Neural progenitor cell (in vitro differentiated cells): ENCODE measurements at regions not wholly inside any gene's neighbourhood (a gene's known extent, or its start where the extent isn't known, plus 50 kb on each side); places are given as distances from the start of the nearest gene placed in this dataset.

ENCODE experiments used
- DNase-seq: peaks from one replicate; pipeline ENCODE4 v3.0.0-alpha.2; 2016; ENCODE audit warnings: low spot score
- H2AFZ ChIP-seq: fragments of 200-600 bp; sonication (generic); replicated peaks from 2 replicates; pipeline ENCODE4 v1.6.1; 2016; ENCODE audit warnings: antibody characterized with exemption
- H3F3A ChIP-seq: fragments of 200-600 bp; sonication (generic); 2 replicates; pipeline ENCODE4 v1.6.1; 2016; ENCODE audit warnings: antibody characterized with exemption, low read depth
- H3K27ac ChIP-seq: fragments of 200-600 bp; sonication (generic); 2 replicates; pipeline ENCODE4 v1.5.1; 2016; ENCODE audit warnings: mild to moderate bottlenecking
- H3K27me3 ChIP-seq: fragments of 200-600 bp; sonication (generic); 2 replicates; pipeline ENCODE4 v1.6.1; 2016; ENCODE audit warnings: mild to moderate bottlenecking, moderate library complexity
- H3K36me3 ChIP-seq: fragments of 200-600 bp; sonication (generic); 2 replicates; pipeline ENCODE4 v1.5.1; 2016
- H3K4me1 ChIP-seq: fragments of 200-600 bp; sonication (generic); 2 replicates; pipeline ENCODE4 v1.6.1; 2016; ENCODE audit warnings: mixed run types
- H3K4me2 ChIP-seq: fragments of 200-600 bp; sonication (generic); 2 replicates; pipeline ENCODE4 v1.6.1; 2016
- H3K4me3 ChIP-seq: fragments of 200-600 bp; sonication (generic); 2 replicates; pipeline ENCODE4 v1.5.1; 2016
- H3K79me2 ChIP-seq: fragments of 200-600 bp; sonication (generic); 2 replicates; pipeline ENCODE4 v1.6.1; 2016; ENCODE audit warnings: low read depth
- H3K9ac ChIP-seq: fragments of 200-600 bp; sonication (generic); 2 replicates; pipeline ENCODE4 v1.6.1; 2016
- H3K9me3 ChIP-seq: fragments of 200-600 bp; sonication (generic); 2 replicates; pipeline ENCODE4 v1.5.1; 2016; ENCODE audit warnings: low read depth
- H4K20me1 ChIP-seq: fragments of 200-600 bp; sonication (generic); 2 replicates; pipeline ENCODE4 v1.6.1; 2016; ENCODE audit warnings: low read depth
- H3K27ac Mint-ChIP-seq: 3 replicates; pipeline ENCODE4 v1.8.0; 2021; ENCODE audit warnings: mixed read lengths
- H3K27me3 Mint-ChIP-seq: 2 replicates; pipeline ENCODE4 v1.8.0; 2022; ENCODE audit warnings: low read depth, mild to moderate bottlenecking, inconsistent platforms, moderate library complexity, mixed read lengths; ENCODE audit not compliant: insufficient read depth
- H3K36me3 Mint-ChIP-seq: 3 replicates; pipeline ENCODE4 v1.8.0; 2021; ENCODE audit warnings: mixed read lengths
- H3K4me1 Mint-ChIP-seq: 3 replicates; pipeline ENCODE4 v1.8.0; 2021; ENCODE audit warnings: mixed read lengths
- H3K4me3 Mint-ChIP-seq: 3 replicates; pipeline ENCODE4 v1.8.0; 2021; ENCODE audit warnings: mild to moderate bottlenecking, moderate library complexity, mixed read lengths
- H3K9me3 Mint-ChIP-seq: 3 replicates; pipeline ENCODE4 v1.8.0; 2020; ENCODE audit warnings: mixed read lengths
- EZH2 ChIP-seq: fragments of 200-600 bp; sonication (generic); IDR thresholded peaks from 2 replicates; pipeline ENCODE4 v1.6.1; 2017; ENCODE audit warnings: antibody characterized with exemption, mild to moderate bottlenecking, moderate library complexity
- EZH2phosphoT487 ChIP-seq: fragments of 200-600 bp; sonication (generic); IDR thresholded peaks from 2 replicates; pipeline ENCODE4 v1.6.1; 2017; ENCODE audit warnings: antibody characterized with exemption
- TF ChIP-seq, protein P1 (sequence below): fragments of 200-600 bp; sonication (generic); IDR thresholded peaks from 2 replicates; pipeline ENCODE4 v1.5.1; 2017; ENCODE audit warnings: antibody characterized with exemption, mild to moderate bottlenecking

DNA sequence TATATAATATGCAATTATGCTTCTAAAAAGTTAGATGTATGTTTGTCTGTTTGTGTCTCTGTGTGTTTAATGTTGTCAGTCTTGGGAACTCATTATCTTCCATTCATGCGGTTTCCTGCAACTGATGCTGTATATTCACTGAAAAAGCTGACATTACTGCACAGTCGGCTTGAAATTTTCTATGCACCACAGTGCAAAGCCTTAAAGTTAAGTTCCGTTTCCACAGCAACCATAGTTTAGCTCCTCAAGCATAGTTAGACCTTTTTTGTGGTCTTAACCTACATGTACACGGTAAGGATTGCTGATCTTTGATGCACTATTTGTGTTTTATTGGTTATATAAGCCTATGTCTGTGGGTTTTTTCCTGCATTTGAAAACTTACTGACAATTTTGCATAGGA, 309.4 kb downstream of the KCNC2 start:
- Histone ChIP-seq H3K27ac (no peak overlapping the region), H3K4me2 (no peak overlapping the region), H4K20me1 (no peaks in the 10 kb centered on the region), H3K36me3 (no peaks in the 10 kb centered on the region), H3K4me1 (no peaks in the 10 kb centered on the region), H3K79me2 (no peaks in the 10 kb centered on the region), H3F3A (no peaks in the 10 kb centered on the region), H3K9me3 (no peaks in the 10 kb centered on the region), H2AFZ (no peak overlapping the region), H3K9ac (no peak overlapping the region), H3K27me3 (no peaks in the 10 kb centered on the region), H3K4me3 (no peak overlapping the region)
- peaks cover 13% of the 10 kb centered on the region for H3K4me1 Mint-ChIP-seq
- no peak overlapping the region for H3K27ac Mint-ChIP-seq
- DNase-seq, result no peak
- no peaks in the 10 kb centered on the region for H3K27me3 Mint-ChIP-seq
- H3K4me3 Mint-ChIP-seq, result no peak overlapping the region
- TF ChIP-seq, protein P1, sequence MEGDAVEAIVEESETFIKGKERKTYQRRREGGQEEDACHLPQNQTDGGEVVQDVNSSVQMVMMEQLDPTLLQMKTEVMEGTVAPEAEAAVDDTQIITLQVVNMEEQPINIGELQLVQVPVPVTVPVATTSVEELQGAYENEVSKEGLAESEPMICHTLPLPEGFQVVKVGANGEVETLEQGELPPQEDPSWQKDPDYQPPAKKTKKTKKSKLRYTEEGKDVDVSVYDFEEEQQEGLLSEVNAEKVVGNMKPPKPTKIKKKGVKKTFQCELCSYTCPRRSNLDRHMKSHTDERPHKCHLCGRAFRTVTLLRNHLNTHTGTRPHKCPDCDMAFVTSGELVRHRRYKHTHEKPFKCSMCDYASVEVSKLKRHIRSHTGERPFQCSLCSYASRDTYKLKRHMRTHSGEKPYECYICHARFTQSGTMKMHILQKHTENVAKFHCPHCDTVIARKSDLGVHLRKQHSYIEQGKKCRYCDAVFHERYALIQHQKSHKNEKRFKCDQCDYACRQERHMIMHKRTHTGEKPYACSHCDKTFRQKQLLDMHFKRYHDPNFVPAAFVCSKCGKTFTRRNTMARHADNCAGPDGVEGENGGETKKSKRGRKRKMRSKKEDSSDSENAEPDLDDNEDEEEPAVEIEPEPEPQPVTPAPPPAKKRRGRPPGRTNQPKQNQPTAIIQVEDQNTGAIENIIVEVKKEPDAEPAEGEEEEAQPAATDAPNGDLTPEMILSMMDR, result no peak
- TF ChIP-seq EZH2, result no peak
- TF ChIP-seq EZH2phosphoT487, result no peak
- no peaks in the 10 kb centered on the region for H3K36me3 Mint-ChIP-seq
- H3K9me3 Mint-ChIP-seq, result no peaks in the 10 kb centered on the region

DNA sequence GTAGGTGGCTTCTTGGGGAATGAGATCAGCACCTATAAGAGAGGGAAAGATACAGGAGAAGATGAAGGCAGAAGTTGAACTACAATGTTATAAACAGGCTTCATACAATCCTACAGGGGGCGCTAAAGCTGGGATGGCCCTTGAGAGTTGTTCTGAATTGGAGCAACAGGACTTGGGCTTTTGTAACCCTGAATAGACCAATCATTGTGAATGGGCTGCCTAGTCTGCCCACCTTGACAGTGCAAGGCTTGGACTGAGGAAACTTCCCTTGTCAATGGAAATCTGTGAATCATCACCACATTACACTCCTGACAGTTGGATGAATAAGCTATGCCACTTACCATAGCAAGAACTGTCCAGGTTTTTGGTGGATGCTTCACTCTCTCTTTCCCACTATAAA, 306.1 kb downstream of the KCNC2 start:
- H3K4me1 Mint-ChIP-seq, result peaks cover 13% of the 10 kb centered on the region

DNA sequence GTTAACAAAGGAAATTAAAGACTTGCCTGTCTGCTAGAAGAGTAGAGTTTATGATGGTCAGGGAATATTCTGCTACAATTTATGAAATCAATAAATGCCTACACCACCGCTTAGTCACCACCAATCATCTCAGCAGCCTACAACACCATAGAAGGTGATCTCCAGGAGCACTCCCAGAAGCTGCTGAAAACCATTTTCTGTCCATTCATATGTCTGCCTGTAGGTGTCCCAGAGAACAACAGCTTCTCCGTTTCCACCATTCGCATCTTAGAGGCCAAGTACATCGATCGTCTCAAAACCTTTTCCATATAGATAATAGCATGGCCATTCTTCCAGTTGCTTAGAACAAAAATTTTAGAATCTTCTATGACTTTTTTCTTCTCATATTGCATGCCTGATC, 303.4 kb downstream of the KCNC2 start:
- no peaks in the 10 kb centered on the region for H3K36me3 ChIP-seq
- TF ChIP-seq, protein P1, result peak; percentile 24
- TF ChIP-seq EZH2 (no peak), EZH2phosphoT487 (no peak)
- H3F3A ChIP-seq, result no peaks in the 10 kb centered on the region
- no peaks in the 10 kb centered on the region for H3K79me2 ChIP-seq
- Mint-ChIP-seq H3K4me1 (no peaks in the 10 kb centered on the region), H3K4me3 (no peak overlapping the region), H3K27ac (no peak overlapping the region), H3K27me3 (no peaks in the 10 kb centered on the region), H3K9me3 (no peaks in the 10 kb centered on the region), H3K36me3 (no peaks in the 10 kb centered on the region)
- no peak overlapping the region for H3K4me2 ChIP-seq
- no peaks in the 10 kb centered on the region for H3K4me1 ChIP-seq
- no peaks in the 10 kb centered on the region for H3K27me3 ChIP-seq
- no peak overlapping the region for H3K9ac ChIP-seq
- peak; percentile 10 for DNase-seq
- no peak overlapping the region for H2AFZ ChIP-seq
- H3K4me3 ChIP-seq, result no peak overlapping the region
- no peaks in the 10 kb centered on the region for H3K9me3 ChIP-seq
- no peaks in the 10 kb centered on the region for H4K20me1 ChIP-seq
- no peak overlapping the region for H3K27ac ChIP-seq

More for the DNA sequence above, 306.1 kb downstream of the KCNC2 start:
- H3K27me3 Mint-ChIP-seq, result no peaks in the 10 kb centered on the region
- H3K9me3 Mint-ChIP-seq, result no peaks in the 10 kb centered on the region
- no peak overlapping the region for H3K27ac Mint-ChIP-seq
- Histone ChIP-seq H3K27ac (no peak overlapping the region), H2AFZ (no peak overlapping the region), H3K4me1 (no peaks in the 10 kb centered on the region), H4K20me1 (no peaks in the 10 kb centered on the region), H3K36me3 (no peaks in the 10 kb centered on the region), H3K9ac (no peak overlapping the region), H3K9me3 (no peaks in the 10 kb centered on the region), H3K4me2 (no peak overlapping the region), H3K27me3 (no peaks in the 10 kb centered on the region), H3K79me2 (no peaks in the 10 kb centered on the region), H3F3A (no peaks in the 10 kb centered on the region), H3K4me3 (no peak overlapping the region)
- no peak overlapping the region for H3K4me3 Mint-ChIP-seq
- TF ChIP-seq, protein P1, result peak; percentile 73
- no peak for TF ChIP-seq EZH2
- no peaks in the 10 kb centered on the region for H3K36me3 Mint-ChIP-seq
- DNase-seq, result peak; percentile 61

DNA sequence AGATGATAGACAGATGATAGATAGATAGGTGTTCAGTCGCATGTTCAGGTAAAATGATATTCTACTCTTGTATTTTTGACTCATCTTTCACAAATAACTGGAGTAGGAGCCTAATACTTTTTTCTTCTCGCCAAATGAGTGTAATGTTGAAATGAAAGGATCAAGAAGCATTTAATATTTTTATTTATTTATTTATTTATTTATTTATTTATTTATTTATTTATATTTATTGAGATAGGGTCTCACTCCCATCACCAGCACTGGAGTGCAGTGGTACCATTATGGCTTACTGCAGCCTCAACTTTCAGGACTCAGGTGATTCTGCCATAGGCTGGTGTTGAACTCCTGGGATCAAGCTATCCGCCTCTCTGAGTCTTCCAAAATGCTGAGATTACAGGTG, 298.8 kb downstream of the KCNC2 start:
- TF ChIP-seq, protein P1, result no peak
- TF ChIP-seq EZH2phosphoT487, result no peak
- TF ChIP-seq EZH2, result no peak
- no peak overlapping the region for H3K27ac ChIP-seq
- no peaks in the 10 kb centered on the region for H4K20me1 ChIP-seq
- no peaks in the 10 kb centered on the region for H3K36me3 Mint-ChIP-seq
- no peaks in the 10 kb centered on the region for H3K27me3 ChIP-seq
- no peak overlapping the region for H3K27ac Mint-ChIP-seq
- no peaks in the 10 kb centered on the region for H3K4me1 ChIP-seq
- no peaks in the 10 kb centered on the region for H3F3A ChIP-seq
- H3K9ac ChIP-seq, result no peak overlapping the region
- H3K9me3 Mint-ChIP-seq, result no peaks in the 10 kb centered on the region
- H3K4me3 ChIP-seq, result no peak overlapping the region
- H3K4me2 ChIP-seq, result no peak overlapping the region
- no peaks in the 10 kb centered on the region for H3K36me3 ChIP-seq
- H3K79me2 ChIP-seq, result no peaks in the 10 kb centered on the region
- no peak overlapping the region for H2AFZ ChIP-seq
- no peak overlapping the region for H3K4me3 Mint-ChIP-seq
- H3K4me1 Mint-ChIP-seq, result no peaks in the 10 kb centered on the region
- no peak for DNase-seq
- no peaks in the 10 kb centered on the region for H3K27me3 Mint-ChIP-seq
- no peaks in the 10 kb centered on the region for H3K9me3 ChIP-seq
